Liver (tissue), 8 donors: ENCODE measurements at regions not wholly inside any gene's neighbourhood (a gene's known extent, or its start where the extent isn't known, plus 50 kb on each side); places are given as distances from the start of the nearest gene placed in this dataset.
"Not testable (repeated sequence)": the region's sequence is repeated elsewhere in the genome, so short reads cannot be mapped to it uniquely, and the experiment has no call there.

Experiments
- DNase-seq: peaks from one replicate; pipeline ENCODE4 v3.0.0-alpha.2; 2017; ENCODE audit warnings: low spot score
- H3K27ac ChIP-seq, 2 donors: one replicate each; pipeline ENCODE4 v1.7.0; 2013; ENCODE audit warnings: inconsistent platforms in 2 of 2, low read length in 2 of 2, control low read depth in 1 of 2, low read depth in 1 of 2, mild to moderate bottlenecking in 1 of 2
- H3K27me3 ChIP-seq, 4 donors: one replicate each; pipeline versions ENCODE4 v1.6.1 to v1.7.0; 2013; ENCODE audit warnings: low read length in 3 of 4, inconsistent platforms in 1 of 4, mild to moderate bottlenecking in 1 of 4, moderate library complexity in 1 of 4; ENCODE audit not compliant: control insufficient read depth in 4 of 4, insufficient read depth in 4 of 4
- H3K36me3 ChIP-seq, 4 donors: one replicate each; pipeline versions ENCODE4 v1.6.1 to v1.7.0; 2013; ENCODE audit warnings: low read length in 3 of 4, mild to moderate bottlenecking in 3 of 4, low read depth in 1 of 4, moderate library complexity in 1 of 4; ENCODE audit not compliant: control insufficient read depth in 4 of 4, insufficient read depth in 3 of 4
- H3K4me1 ChIP-seq, 4 donors: one replicate each; pipeline versions ENCODE4 v1.6.1 to v1.7.0; 2013; ENCODE audit warnings: low read length in 3 of 4, mild to moderate bottlenecking in 3 of 4, moderate library complexity in 1 of 4; ENCODE audit not compliant: control insufficient read depth in 4 of 4, insufficient read depth in 4 of 4
- H3K4me3 ChIP-seq, 3 donors: one replicate each; pipeline versions ENCODE4 v1.6.1 to v1.7.0; 2013; ENCODE audit warnings: low read length in 3 of 3, control low read depth in 1 of 3, low read depth in 1 of 3, mild to moderate bottlenecking in 1 of 3
- H3K9ac ChIP-seq, 2 donors: one replicate each; pipeline ENCODE4 v1.7.0; 2013; ENCODE audit warnings: low read length in 2 of 2, mild to moderate bottlenecking in 2 of 2, moderate library complexity in 2 of 2, control low read depth in 1 of 2, low read depth in 1 of 2
- H3K9me3 ChIP-seq, 4 donors: one replicate each; pipeline versions ENCODE4 v1.6.1 to v1.7.0; 2013; ENCODE audit warnings: low read length in 3 of 4; ENCODE audit not compliant: control insufficient read depth in 4 of 4
- EGR1 ChIP-seq, 2 donors: IDR thresholded peaks; 2 replicates each; pipeline ENCODE4 v1.6.1; 2016 to 2018; ENCODE audit warnings: antibody characterized with exemption in 2 of 2, low read depth in 2 of 2
- FOXA1 ChIP-seq: IDR thresholded peaks from 2 replicates; pipeline ENCODE4 v1.6.1; 2016; ENCODE audit warnings: antibody characterized with exemption
- FOXA2 ChIP-seq: IDR thresholded peaks from 2 replicates; pipeline ENCODE4 v1.6.1; 2016; ENCODE audit warnings: antibody characterized with exemption
- GABPA ChIP-seq, 2 donors: IDR thresholded peaks in 1 of 2; conservative IDR thresholded peaks in 1 of 2; 2 replicates each; pipeline ENCODE4 v1.6.1; 2016; ENCODE audit warnings: antibody characterized with exemption in 2 of 2, mild to moderate bottlenecking in 1 of 2, moderate library complexity in 1 of 2
- HNF4A ChIP-seq, 2 donors: conservative IDR thresholded peaks; 2 replicates each; pipeline ENCODE4 v1.6.1; 2016; ENCODE audit warnings: antibody characterized with exemption in 2 of 2, mild to moderate bottlenecking in 2 of 2
- HNF4G ChIP-seq: IDR thresholded peaks from 2 replicates; pipeline ENCODE4 v1.6.1; 2016; ENCODE audit warnings: antibody characterized with exemption
- JUND ChIP-seq, 2 donors: IDR thresholded peaks; 2 replicates each; pipeline ENCODE4 v1.6.1; 2016; ENCODE audit warnings: antibody characterized with exemption in 2 of 2
- NR2F2 ChIP-seq: IDR thresholded peaks from 2 replicates; pipeline ENCODE4 v1.6.1; 2016; ENCODE audit warnings: antibody characterized with exemption
- RAD21 ChIP-seq, 2 donors: IDR thresholded peaks; 2 replicates each; pipeline ENCODE4 v1.6.1; 2016; ENCODE audit warnings: antibody characterized with exemption in 2 of 2, mild to moderate bottlenecking in 2 of 2
- RXRA ChIP-seq, 2 donors: IDR thresholded peaks; 2 replicates each; pipeline ENCODE4 v1.6.1; 2017 to 2018; ENCODE audit warnings: antibody characterized with exemption in 2 of 2, mild to moderate bottlenecking in 1 of 2
- SP1 ChIP-seq: IDR thresholded peaks from 2 replicates; pipeline ENCODE4 v1.6.1; 2018; ENCODE audit warnings: antibody characterized with exemption, mild to moderate bottlenecking
- TAF1 ChIP-seq: conservative IDR thresholded peaks from 2 replicates; pipeline ENCODE4 v1.6.1; 2016; ENCODE audit warnings: antibody characterized with exemption, mild to moderate bottlenecking
- YY1 ChIP-seq: IDR thresholded peaks from 2 replicates; pipeline ENCODE4 v1.6.1; 2016; ENCODE audit warnings: antibody characterized with exemption, mild to moderate bottlenecking
- WGBS: extraction: QIAGEN DNeasy Blood & Tissue Kit; methylation state at CpG from one replicate; pipeline ENCODE4 v1.1.7; 2013; 5-methylcytosine and 5-hydroxymethylcytosine counted together
- TF ChIP-seq, protein P1 (sequence below): IDR thresholded peaks from 2 replicates; pipeline ENCODE4 v1.6.1; 2016; ENCODE audit warnings: antibody characterized with exemption, mild to moderate bottlenecking
- TF ChIP-seq, protein P2 (sequence below): IDR thresholded peaks from 2 replicates; pipeline ENCODE4 v1.6.1; 2016; ENCODE audit warnings: antibody characterized with exemption
- TF ChIP-seq, protein P3 (sequence below): IDR thresholded peaks from 2 replicates; pipeline ENCODE4 v1.6.1; 2016; ENCODE audit warnings: antibody characterized with exemption
- TF ChIP-seq, protein P4 (sequence below): IDR thresholded peaks from 2 replicates; pipeline ENCODE4 v1.6.1; 2016; ENCODE audit warnings: antibody characterized with exemption
- TF ChIP-seq, protein P5 (sequence below): fragments of 150-350 bp; IDR thresholded peaks from 2 replicates; pipeline ENCODE4 v1.5.1; 2017; ENCODE audit warnings: improper control_type of control experiment, low read depth, low read length; ENCODE audit not compliant: missing input control
- donor health status: healthy.
- donor health status: healthy.
- donor health status: healthy.
- donor health status: healthy.
- donor health status: healthy.

DNA sequence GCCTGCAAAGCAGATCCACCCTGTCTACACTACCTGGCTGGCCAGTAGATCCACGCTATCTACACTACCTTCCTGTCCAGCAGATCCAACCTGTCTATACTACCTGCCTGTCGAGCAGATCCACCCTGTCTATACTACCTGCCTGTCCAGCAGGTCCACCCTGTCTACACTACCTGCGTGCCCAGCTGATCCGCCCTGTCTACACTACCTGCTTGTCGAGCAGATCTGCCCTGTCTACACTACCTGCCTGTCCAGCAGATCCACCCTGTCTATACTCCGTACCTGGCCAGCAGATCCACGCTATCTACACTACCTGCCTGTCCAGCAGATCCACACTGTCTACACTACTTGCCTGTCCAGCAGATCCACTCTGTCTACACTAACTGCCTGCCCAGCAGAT lies 102.8 kb upstream of the SAMD11 start:
- no peak overlapping the region for H3K27ac ChIP-seq
- no peaks in the 10 kb centered on the region for H3K9me3 ChIP-seq
- no peaks in the 10 kb centered on the region for H3K36me3 ChIP-seq
- no peaks in the 10 kb centered on the region for H3K27me3 ChIP-seq
- TF ChIP-seq, protein P1, sequence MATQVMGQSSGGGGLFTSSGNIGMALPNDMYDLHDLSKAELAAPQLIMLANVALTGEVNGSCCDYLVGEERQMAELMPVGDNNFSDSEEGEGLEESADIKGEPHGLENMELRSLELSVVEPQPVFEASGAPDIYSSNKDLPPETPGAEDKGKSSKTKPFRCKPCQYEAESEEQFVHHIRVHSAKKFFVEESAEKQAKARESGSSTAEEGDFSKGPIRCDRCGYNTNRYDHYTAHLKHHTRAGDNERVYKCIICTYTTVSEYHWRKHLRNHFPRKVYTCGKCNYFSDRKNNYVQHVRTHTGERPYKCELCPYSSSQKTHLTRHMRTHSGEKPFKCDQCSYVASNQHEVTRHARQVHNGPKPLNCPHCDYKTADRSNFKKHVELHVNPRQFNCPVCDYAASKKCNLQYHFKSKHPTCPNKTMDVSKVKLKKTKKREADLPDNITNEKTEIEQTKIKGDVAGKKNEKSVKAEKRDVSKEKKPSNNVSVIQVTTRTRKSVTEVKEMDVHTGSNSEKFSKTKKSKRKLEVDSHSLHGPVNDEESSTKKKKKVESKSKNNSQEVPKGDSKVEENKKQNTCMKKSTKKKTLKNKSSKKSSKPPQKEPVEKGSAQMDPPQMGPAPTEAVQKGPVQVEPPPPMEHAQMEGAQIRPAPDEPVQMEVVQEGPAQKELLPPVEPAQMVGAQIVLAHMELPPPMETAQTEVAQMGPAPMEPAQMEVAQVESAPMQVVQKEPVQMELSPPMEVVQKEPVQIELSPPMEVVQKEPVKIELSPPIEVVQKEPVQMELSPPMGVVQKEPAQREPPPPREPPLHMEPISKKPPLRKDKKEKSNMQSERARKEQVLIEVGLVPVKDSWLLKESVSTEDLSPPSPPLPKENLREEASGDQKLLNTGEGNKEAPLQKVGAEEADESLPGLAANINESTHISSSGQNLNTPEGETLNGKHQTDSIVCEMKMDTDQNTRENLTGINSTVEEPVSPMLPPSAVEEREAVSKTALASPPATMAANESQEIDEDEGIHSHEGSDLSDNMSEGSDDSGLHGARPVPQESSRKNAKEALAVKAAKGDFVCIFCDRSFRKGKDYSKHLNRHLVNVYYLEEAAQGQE: no peak
- no peak for TF ChIP-seq RXRA (IDR thresholded peaks at IDR 0.05)
- no peak for TF ChIP-seq YY1
- TF ChIP-seq HNF4A (conservative IDR thresholded peaks at IDR 0.05): no peak
- TF ChIP-seq HNF4G: no peak
- TF ChIP-seq, protein P2, sequence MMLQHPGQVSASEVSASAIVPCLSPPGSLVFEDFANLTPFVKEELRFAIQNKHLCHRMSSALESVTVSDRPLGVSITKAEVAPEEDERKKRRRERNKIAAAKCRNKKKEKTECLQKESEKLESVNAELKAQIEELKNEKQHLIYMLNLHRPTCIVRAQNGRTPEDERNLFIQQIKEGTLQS: no peak
- no peak for TF ChIP-seq JUND (IDR thresholded peaks at IDR 0.05)
- TF ChIP-seq, protein P3, sequence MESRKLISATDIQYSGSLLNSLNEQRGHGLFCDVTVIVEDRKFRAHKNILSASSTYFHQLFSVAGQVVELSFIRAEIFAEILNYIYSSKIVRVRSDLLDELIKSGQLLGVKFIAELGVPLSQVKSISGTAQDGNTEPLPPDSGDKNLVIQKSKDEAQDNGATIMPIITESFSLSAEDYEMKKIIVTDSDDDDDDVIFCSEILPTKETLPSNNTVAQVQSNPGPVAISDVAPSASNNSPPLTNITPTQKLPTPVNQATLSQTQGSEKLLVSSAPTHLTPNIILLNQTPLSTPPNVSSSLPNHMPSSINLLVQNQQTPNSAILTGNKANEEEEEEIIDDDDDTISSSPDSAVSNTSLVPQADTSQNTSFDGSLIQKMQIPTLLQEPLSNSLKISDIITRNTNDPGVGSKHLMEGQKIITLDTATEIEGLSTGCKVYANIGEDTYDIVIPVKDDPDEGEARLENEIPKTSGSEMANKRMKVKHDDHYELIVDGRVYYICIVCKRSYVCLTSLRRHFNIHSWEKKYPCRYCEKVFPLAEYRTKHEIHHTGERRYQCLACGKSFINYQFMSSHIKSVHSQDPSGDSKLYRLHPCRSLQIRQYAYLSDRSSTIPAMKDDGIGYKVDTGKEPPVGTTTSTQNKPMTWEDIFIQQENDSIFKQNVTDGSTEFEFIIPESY: no peak
- no peak for TF ChIP-seq EGR1 (IDR thresholded peaks at IDR 0.05; ENCODE audit: low read depth in 2 of 2)
- TF ChIP-seq, protein P4, sequence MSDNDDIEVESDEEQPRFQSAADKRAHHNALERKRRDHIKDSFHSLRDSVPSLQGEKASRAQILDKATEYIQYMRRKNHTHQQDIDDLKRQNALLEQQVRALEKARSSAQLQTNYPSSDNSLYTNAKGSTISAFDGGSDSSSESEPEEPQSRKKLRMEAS: no peak
- no peak for TF ChIP-seq GABPA (IDR thresholded peaks at IDR 0.05 in 1 of 2, conservative IDR thresholded peaks at IDR 0.05 in 1 of 2)
- TF ChIP-seq FOXA2: no peak
- TF ChIP-seq RAD21 (IDR thresholded peaks at IDR 0.05): no peak
- TF ChIP-seq TAF1: no peak
- no peak for TF ChIP-seq FOXA1
- TF ChIP-seq, protein P5, sequence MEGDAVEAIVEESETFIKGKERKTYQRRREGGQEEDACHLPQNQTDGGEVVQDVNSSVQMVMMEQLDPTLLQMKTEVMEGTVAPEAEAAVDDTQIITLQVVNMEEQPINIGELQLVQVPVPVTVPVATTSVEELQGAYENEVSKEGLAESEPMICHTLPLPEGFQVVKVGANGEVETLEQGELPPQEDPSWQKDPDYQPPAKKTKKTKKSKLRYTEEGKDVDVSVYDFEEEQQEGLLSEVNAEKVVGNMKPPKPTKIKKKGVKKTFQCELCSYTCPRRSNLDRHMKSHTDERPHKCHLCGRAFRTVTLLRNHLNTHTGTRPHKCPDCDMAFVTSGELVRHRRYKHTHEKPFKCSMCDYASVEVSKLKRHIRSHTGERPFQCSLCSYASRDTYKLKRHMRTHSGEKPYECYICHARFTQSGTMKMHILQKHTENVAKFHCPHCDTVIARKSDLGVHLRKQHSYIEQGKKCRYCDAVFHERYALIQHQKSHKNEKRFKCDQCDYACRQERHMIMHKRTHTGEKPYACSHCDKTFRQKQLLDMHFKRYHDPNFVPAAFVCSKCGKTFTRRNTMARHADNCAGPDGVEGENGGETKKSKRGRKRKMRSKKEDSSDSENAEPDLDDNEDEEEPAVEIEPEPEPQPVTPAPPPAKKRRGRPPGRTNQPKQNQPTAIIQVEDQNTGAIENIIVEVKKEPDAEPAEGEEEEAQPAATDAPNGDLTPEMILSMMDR: no peak
- TF ChIP-seq SP1: no peak
- no peak for TF ChIP-seq NR2F2
- no peak overlapping the region for H3K9ac ChIP-seq
- WGBS: over 99% methylated on average over 7 of the region's 7 CpGs
- DNase-seq: no peak
- H3K4me1 ChIP-seq: peaks cover 4 to 7% (median 5%) of the 10 kb centered on the region in 4 donors
- H3K4me3 ChIP-seq: no peak overlapping the region

DNA sequence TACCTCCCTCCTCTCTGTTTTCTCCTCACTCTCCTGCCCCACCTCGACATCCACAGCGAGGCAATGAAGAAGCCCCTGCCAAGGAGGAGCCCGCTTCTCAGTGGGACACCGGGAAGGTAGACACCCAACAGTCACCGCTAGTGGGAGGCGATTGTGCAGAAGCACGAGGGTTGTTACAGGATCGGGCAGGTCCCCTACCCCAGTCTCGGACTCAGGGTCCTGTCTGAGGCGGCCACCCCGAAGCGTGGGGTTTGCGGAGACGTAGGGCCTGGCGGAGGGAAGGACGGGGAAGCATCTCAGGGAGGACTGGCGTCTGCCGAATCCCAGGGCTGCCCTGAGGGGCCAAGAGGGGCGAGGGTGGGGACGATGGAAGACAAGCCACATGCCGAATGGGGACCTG lies 96.9 kb upstream of the SAMD11 start:
- peak overlapping the region; percentile 87 to 93 for H3K27ac ChIP-seq
- H3K36me3 ChIP-seq, H3K27me3 ChIP-seq, DNase-seq, H3K9me3 ChIP-seq: not testable (repeated sequence)
- H3K4me1 ChIP-seq: peaks cover 3 to 10% (median 8%) of the 10 kb centered on the region in 4 donors
- peak overlapping the region; percentile 38 to 81 for H3K9ac ChIP-seq
- H3K4me3 ChIP-seq: peak overlapping the region; percentile 46 to 74 (median 63)
- whole genome bisulfite sequencing: 1% methylated on average over 14 of the region's 21 CpGs
